Tibial artery (tissue), 4 donors: ENCODE measurements at regions not wholly inside any gene's neighbourhood (a gene's known extent, or its start where the extent isn't known, plus 50 kb on each side); places are given as distances from the start of the nearest gene placed in this dataset.

Experiments
- DNase-seq, 2 donors: peaks; one replicate each; pipeline ENCODE4 v3.0.0-alpha.2; 2019
- H3K27ac ChIP-seq, 2 donors: fragments of 200-600 bp; sonication (generic) in 1 of 2; 1 replicate in 1 of 2; 2 replicates in 1 of 2; pipeline ENCODE4 v1.5.1; 2018 to 2019; ENCODE audit warnings: mild to moderate bottlenecking in 1 of 2
- H3K27me3 ChIP-seq, 2 donors: fragments of 200-600 bp; sonication (generic) in 1 of 2; one replicate each; pipeline versions ENCODE4 v1.5.1 to v1.6.0; 2016 to 2019
- H3K36me3 ChIP-seq, 3 donors: fragments of 200-600 bp; sonication (generic) in 2 of 3; one replicate each; pipeline ENCODE4 v1.5.1; 2016 to 2019; ENCODE audit warnings: mild to moderate bottlenecking in 2 of 3
- H3K4me1 ChIP-seq, 4 donors: fragments of 200-600 bp; sonication (generic) in 2 of 4; 1 replicate in 3 of 4; 2 replicates in 1 of 4; pipeline ENCODE4 v1.5.1; 2016 to 2019
- H3K4me3 ChIP-seq, 2 donors: fragments of 200-600 bp; sonication (generic) in 1 of 2; 1 replicate in 1 of 2; 2 replicates in 1 of 2; pipeline ENCODE4 v1.5.1; 2018 to 2019; ENCODE audit warnings: mild to moderate bottlenecking in 2 of 2
- H3K9me3 ChIP-seq, 3 donors: fragments of 200-600 bp; sonication (generic) in 1 of 3; one replicate each; pipeline ENCODE4 v1.5.1; 2016 to 2019
- CTCF ChIP-seq, 2 experiments: fragments of 200-600 bp in 1 of 2; fragments of 450-650 bp in 1 of 2; IDR thresholded peaks; one replicate each; pipeline ENCODE4 v1.5.1; 2017 to 2019; ENCODE audit warnings: antibody characterized with exemption in 2 of 2, mild to moderate bottlenecking in 1 of 2, moderate library complexity in 1 of 2
- intact Hi-C: fragments of 100-400 bp; cut with DNase I; formaldehyde crosslinking; loops from one replicate; pipeline ENCODE4 v1.15.0; 2023; ENCODE audit warnings: low total_unique reads

DNA sequence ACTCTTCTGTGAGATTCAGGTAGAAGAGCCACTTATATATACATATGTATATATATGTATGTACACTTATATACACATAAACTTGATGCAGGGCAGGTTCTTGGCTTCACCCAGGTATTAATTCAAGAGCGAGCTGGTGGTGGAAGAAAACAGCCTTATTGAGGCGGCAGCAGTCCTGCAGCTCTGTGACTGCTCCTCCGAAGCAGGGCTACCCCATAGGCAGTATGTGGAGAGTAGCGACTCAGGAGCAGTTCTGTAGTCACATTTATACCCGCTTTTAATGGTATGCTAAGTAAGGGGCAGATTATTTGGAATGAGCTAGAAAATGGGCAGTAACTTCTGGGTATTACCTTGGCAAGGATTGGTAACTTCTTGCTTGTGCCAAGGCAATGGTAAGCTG, 280.6 kb upstream of the TFPI start:
- H3K4me3 ChIP-seq = no peak overlapping the region
- H3K36me3 ChIP-seq = no peaks in the 10 kb centered on the region
- intact Hi-C loops = no loop called here
- H3K4me1 ChIP-seq = no peaks in the 10 kb centered on the region
- DNase-seq = no peak
- no peak for TF ChIP-seq CTCF (IDR thresholded peaks at IDR 0.05)
- H3K9me3 ChIP-seq = no peaks in the 10 kb centered on the region
- H3K27me3 ChIP-seq = no peaks in the 10 kb centered on the region
- H3K27ac ChIP-seq = no peak overlapping the region

GRCh38 chr2:187838690-187839089, 284.5 kb upstream of the TFPI start:
- intact Hi-C loops = no loop called here

GRCh38 chr2:187842315-187842714, 288.1 kb upstream of the TFPI start:
- intact Hi-C loops = loop anchor here (5.0 kb wide), 1 partner anchor 340 kb away; no protein-coding TSS in a partner anchor
- Histone ChIP-seq H3K4me1 (peaks cover 0 to 12% (median 0%) of the 10 kb centered on the region in 4 donors), H3K27me3 (no peaks in the 10 kb centered on the region), H3K9me3 (no peaks in the 10 kb centered on the region), H3K27ac (no peak overlapping the region), H3K36me3 (no peaks in the 10 kb centered on the region), H3K4me3 (no peak overlapping the region)
- DNase-seq = no peak
- TF ChIP-seq CTCF (IDR thresholded peaks at IDR 0.05) = no peak

More at GRCh38 chr2:187838690-187839089, 284.5 kb upstream of the TFPI start:
- Histone ChIP-seq H3K4me3 (no peak overlapping the region), H3K27me3 (no peaks in the 10 kb centered on the region), H3K36me3 (no peaks in the 10 kb centered on the region), H3K4me1 (peaks cover 0 to 12% (median 0%) of the 10 kb centered on the region in 4 donors), H3K27ac (no peak overlapping the region), H3K9me3 (no peaks in the 10 kb centered on the region)
- TF ChIP-seq CTCF (IDR thresholded peaks at IDR 0.05) = no peak
- no peak for DNase-seq

DNA sequence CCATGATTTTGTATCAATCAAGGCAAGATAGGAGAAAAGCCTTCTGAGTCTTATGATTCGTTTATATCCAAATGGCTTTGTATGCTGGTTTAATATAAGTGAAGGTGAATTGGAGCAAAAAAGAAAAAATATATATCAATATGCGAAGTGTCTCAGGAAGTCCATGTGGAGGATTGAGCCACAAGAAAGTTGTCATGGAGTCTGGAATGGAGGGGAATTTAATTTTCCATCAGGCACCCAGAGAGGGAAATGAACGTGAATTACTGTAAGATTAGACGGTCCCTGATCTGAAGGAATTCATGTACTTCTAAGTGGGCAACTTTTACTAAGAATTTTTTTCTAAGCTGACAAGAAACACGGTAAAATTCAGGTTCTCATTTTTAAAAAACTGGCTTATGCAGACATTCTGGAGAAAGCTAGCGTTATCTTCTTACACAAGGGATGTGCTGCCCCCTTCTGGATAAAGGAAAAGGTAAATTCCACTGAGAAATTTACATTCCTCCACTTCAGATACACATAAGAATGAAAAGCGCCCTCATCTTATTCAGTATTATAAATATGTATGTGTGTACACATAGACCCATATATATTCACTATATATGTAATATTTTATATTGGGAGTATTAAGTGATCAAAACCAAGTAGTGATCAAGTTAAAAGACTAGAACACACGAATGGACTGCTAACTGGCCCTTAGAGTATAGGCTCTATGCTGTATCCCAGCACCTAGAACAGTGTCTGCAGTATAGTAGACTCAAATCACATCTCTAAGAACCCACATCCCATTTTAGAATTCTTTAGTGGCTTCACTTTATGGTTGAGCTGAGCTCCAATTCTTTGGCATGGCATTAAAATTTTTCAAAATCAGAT, 289.0 kb upstream of the TFPI start:
- Histone ChIP-seq H3K4me3 (no peak overlapping the region), H3K27ac (no peak overlapping the region), H3K27me3 (no peaks in the 10 kb centered on the region), H3K9me3 (no peaks in the 10 kb centered on the region), H3K36me3 (no peaks in the 10 kb centered on the region), H3K4me1 (peaks cover 0 to 12% (median 0%) of the 10 kb centered on the region in 4 donors)
- intact Hi-C loops = loop anchor here (5.0 kb wide), 1 partner anchor 341 kb away; no protein-coding TSS in a partner anchor
- no peak for DNase-seq
- peak; percentile 66 to 70 for TF ChIP-seq CTCF (IDR thresholded peaks at IDR 0.05)

- Histone ChIP-seq H3K9me3 (no peaks in the 10 kb centered on the region), H3K36me3 (no peaks in the 10 kb centered on the region), H3K4me3 (no peak overlapping the region), H3K27me3 (no peaks in the 10 kb centered on the region), H3K4me1 (peaks cover 0 to 3% (median 1%) of the 10 kb centered on the region in 4 donors), H3K27ac (no peak overlapping the region)
- intact Hi-C loops = no loop called here
- no peak for DNase-seq
- TF ChIP-seq CTCF (IDR thresholded peaks at IDR 0.05) = no peak
Observed at GRCh38 chr2:187847245-187848208, 293.3 kb upstream of the TFPI start.
